ENCODE measurements at regions not wholly inside any gene's neighbourhood (a gene's known extent, or its start where the extent isn't known, plus 50 kb on each side); places are given as distances from the start of the nearest gene placed in this dataset.

DNA sequence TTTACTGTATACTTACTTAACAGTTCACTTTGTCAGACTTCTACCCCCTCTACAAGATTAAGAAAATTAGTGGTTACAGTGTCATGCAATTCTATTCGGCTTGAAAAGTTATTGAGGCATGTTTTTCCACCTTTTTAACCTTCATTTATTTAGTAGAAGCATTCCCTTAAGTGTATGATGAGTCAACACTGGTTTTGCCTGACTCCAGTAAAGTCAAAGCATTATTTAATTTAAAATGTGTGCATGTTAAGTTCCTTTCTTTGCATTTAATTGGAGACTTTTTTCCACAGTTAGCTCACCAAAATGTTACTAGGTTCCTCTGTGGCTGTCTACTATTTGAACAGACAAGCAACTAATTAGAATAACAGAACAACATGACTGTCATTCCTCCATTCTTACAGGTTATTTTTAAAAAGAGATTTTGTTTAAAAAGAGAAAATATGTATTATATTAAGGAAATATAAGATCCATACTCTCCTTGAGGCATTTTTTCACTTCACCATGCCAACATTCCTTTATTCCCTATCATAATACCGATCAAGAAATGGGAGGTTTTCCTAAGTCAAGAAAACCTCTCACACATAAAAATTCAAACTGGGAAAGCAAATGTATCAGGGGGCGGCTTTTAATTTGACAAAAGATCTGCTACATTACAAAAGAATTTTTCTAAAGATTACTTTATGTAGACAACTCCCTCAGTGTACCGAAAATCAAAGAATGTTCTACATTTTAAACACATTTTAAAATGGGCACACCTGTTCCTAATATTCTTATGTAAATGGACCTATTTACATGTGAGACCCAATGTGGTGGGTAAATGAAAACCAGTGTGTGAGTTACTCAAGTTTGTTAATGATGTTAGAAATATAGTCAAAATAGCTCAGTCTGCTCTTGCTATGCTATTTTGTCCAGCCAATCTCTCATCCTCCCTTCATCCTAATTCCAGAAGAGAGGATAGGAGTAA lies 361.2 kb downstream of the UTRN start:
- no peak for TF ChIP-seq CTCF (IDR thresholded peaks at IDR 0.05)
- no peak for TF ChIP-seq EZH2 (IDR thresholded peaks at IDR 0.05; ENCODE audit: borderline replicate concordance, insufficient read depth, low read depth, low read length, poor library complexity, severe bottlenecking)
